C4-2B (cell line): ENCODE measurements at regions not wholly inside any gene's neighbourhood (a gene's known extent, or its start where the extent isn't known, plus 50 kb on each side); places are given as distances from the start of the nearest gene placed in this dataset.

Experiments
- ZFX ChIP-seq: fragments of 450-650 bp; IDR thresholded peaks from 2 replicates; pipeline ENCODE4 v1.6.1; 2017
- TF ChIP-seq, protein P1 (sequence below): fragments of 450-650 bp; conservative IDR thresholded peaks from 2 replicates; pipeline ENCODE4 v1.5.1; 2017; ENCODE audit warnings: mild to moderate bottlenecking

DNA sequence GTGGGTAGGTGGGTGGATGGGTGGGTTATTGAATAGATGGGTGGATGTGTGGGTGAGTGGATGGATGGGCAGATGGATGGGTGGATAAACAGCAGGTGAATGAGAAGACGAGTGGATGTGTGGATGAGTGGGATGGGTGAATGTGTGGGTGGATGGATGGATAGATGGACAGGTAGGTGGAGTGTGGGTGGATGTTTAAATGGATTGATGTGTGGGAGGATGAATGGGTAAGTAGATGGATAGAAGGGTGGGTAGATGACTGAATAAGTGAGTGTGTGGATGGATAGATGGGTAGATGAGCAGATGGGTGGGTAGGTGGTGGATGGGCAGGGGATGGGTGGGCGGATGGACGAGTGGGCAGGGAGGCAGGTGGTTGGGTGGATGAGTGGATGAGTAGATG, 397.6 kb upstream of the IRX4 start:
- TF ChIP-seq, protein P1, sequence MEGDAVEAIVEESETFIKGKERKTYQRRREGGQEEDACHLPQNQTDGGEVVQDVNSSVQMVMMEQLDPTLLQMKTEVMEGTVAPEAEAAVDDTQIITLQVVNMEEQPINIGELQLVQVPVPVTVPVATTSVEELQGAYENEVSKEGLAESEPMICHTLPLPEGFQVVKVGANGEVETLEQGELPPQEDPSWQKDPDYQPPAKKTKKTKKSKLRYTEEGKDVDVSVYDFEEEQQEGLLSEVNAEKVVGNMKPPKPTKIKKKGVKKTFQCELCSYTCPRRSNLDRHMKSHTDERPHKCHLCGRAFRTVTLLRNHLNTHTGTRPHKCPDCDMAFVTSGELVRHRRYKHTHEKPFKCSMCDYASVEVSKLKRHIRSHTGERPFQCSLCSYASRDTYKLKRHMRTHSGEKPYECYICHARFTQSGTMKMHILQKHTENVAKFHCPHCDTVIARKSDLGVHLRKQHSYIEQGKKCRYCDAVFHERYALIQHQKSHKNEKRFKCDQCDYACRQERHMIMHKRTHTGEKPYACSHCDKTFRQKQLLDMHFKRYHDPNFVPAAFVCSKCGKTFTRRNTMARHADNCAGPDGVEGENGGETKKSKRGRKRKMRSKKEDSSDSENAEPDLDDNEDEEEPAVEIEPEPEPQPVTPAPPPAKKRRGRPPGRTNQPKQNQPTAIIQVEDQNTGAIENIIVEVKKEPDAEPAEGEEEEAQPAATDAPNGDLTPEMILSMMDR: no peak
- TF ChIP-seq ZFX: no peak
